ENCODE measurements at regions not wholly inside any gene's neighbourhood (a gene's known extent, or its start where the extent isn't known, plus 50 kb on each side); places are given as distances from the start of the nearest gene placed in this dataset.
"Not testable (repeated sequence)": the region's sequence is repeated elsewhere in the genome, so short reads cannot be mapped to it uniquely, and the experiment has no call there.

GRCh38 chr13:88736026-88736425 lies 1064.9 kb downstream of the SLITRK5 start:
- DNase-seq = no peak

GRCh38 chr13:88739195-88739594 lies 1068.0 kb downstream of the SLITRK5 start:
- DNase-seq = no peak

GRCh38 chr13:88744289-88744688 lies 1073.1 kb downstream of the SLITRK5 start:
- no peak for DNase-seq

DNA sequence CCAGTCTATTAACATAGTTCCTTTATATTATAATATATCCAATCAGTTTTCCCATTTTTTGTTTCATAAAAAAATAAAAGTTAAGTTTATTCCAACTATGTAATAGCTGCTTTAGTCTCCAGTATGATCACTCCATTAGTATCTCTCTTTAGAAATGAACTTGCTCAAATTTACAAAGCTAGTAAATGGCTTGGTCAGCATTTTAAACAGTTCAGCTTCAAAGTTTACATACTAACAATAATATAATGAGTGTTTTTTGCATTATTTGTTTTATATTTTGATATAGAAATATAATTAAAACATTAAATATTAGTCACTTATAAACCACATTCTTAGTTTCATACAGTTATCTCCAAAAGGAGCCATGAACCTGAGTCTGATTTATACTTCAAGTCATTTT lies 1073.8 kb downstream of the SLITRK5 start:
- no peak for DNase-seq

DNA sequence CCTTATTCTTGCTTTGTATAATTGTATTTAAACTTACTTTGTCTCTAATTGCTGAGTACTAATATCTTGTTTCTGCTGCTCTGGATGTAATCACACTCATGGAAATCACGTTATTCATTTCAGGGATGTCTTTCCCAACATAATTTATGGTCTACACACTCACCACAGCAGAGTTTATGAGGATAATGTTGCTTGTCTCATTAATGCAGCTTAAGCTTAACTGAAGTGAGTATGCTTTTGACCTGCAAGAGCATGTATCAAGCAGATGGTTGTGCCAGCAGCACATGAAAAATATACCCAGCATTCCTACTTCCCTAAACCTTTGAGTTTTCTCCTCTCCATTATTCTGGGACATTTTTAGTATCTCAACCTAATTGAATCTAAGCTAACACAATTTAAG lies 1080.9 kb downstream of the SLITRK5 start:
- no peak for DNase-seq

DNA sequence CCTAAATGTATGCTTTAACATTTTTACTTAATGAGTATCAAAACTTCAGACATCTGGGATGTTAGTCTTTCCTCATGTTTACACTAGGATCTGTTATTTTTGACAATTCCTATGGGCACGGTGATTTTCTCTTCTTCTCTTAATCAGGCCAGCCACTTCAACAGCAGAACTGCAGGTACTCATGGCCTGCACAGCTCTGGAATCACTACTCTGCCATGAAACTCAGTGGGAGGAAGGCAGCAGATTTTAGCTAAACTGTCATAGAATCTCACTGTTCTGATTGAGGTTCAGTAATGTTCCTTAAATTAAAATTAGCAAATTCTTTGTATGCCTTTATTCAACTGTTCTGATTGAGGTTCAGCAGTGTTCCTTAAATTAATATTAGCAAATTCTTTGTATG lies 1083.0 kb downstream of the SLITRK5 start:
- no peak for DNase-seq

DNA sequence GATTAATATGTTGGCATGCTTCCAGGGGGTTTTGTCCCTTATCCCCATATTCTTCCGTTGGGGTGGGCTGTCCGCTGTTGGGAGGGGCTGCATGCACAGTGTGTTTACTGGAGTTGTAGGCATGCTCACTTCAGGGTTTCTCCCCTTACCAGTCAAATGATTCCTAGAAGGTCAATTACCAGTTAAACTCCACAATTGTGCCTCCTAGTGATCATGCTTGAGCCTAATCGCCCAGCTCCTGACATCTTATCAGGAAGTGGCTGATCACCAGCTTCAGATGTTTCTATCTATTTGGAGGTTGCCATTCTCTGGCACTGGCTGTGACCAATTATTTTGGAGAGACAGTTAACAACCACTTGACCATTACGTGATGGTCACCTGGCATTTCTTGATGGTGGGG lies 1090.0 kb downstream of the SLITRK5 start:
- DNase-seq = no peak

DNA sequence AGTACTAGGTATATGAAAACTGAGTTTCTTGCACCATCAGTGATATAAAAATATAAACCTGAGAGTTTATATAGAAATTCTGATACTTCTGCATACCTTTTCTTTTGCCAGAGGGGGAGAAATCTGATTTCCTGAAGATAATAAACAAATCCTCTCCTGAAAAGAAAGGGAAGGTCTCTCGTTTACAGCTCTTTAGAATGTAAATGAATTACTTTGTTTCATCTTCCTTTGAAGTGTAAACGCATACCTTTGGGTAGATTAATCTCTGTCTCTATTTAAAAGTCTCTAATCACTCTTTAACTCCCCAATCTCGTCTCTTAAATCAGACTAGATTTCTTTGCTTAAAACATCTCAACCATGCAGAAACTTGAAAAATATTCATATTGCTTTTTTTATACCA lies 1092.9 kb downstream of the SLITRK5 start:
- no peak for DNase-seq

DNA sequence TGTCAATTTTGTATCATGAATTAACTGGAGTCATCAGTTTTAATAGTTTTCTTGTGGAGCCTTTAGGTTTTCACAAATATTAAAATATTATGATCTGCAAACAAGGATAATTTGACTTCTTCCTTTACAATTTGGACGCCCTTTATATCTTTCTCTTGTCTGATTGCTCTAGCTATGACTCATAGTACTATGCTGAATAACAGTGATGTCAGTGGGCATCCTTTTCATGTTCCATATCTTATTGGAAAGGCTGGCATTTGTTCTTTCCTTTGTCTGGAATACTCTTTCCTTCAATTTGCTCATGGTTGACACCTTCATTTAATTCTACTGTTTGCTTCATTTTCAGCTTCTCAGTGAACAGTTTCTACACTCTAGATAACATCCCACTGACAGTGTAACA lies 1129.3 kb downstream of the SLITRK5 start:
- DNase-seq = no peak

DNA sequence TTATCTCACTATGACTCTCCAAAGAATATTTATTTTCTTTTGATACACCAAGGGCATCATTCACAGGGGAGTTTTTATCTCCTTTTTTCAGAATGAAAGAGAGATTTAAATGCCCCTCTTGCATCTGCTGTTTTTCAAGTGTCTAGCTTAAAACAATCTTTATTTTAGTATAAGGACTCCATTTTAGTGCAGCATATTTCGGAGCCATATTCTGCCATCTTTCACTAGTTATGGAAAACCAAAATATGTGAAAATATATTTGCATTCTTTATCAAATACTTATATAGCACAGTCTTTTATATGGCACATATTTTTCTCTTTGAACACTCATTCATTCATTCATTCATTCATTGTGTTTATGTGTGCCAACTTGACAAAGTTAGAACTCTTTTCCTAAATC lies 1130.2 kb downstream of the SLITRK5 start:
- no peak for DNase-seq

- no peak for DNase-seq
These were observed 1131.7 kb downstream of the SLITRK5 start for GRCh38 chr13:88802886-88803285.

DNA sequence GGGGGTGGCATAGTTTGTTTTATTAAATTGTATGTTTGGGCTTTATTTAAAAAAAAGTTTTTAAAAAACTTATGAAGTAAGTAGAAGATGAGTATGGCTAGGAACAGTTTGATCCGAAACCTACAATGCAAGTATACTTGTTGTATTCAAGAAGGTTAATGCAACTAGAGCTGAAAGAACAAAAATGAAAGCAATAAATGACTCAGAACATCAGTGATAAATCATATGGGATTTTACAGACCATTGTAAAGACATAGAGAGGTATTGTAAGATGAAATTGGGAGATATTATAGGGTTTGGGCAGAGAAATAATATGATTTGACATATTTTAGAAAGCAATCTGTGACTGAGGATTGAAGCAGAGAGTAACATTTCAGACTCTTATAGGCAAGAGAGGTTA lies 1135.3 kb downstream of the SLITRK5 start:
- no peak for DNase-seq

GRCh38 chr13:88817560-88817959 lies 1146.4 kb downstream of the SLITRK5 start:
- no peak for DNase-seq

GRCh38 chr13:88823114-88823513 lies 1151.9 kb downstream of the SLITRK5 start:
- DNase-seq = no peak

GRCh38 chr13:88824218-88824617 lies 1153.0 kb downstream of the SLITRK5 start:
- DNase-seq = no peak

DNA sequence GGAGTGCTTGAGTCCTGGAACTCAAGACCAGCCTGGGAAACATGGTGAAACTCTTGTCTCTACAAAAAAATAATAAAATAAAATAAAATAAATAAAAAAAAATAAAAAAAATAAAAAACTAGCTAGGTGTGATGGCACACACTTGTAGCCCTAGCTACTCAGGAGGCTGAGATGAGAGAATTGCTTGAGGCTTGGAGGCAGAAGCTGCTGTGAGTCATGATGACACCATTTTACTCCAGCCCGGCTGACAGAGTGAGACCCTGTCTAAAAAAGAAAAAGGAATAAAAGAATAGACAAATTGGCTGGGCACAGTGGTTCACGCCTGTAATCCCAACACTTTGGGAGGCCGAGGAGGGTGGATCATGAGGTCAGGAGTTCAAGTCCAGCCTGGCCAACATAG lies 1168.9 kb downstream of the SLITRK5 start:
- no peak for DNase-seq

GRCh38 chr13:88852293-88852692 lies 1181.1 kb downstream of the SLITRK5 start:
- not testable (repeated sequence) for DNase-seq

- DNase-seq = no peak
These were observed 1186.1 kb downstream of the SLITRK5 start for GRCh38 chr13:88857256-88857655.

- DNase-seq = no peak
These were observed 1191.0 kb downstream of the SLITRK5 start for GRCh38 chr13:88862095-88862620.

DNA sequence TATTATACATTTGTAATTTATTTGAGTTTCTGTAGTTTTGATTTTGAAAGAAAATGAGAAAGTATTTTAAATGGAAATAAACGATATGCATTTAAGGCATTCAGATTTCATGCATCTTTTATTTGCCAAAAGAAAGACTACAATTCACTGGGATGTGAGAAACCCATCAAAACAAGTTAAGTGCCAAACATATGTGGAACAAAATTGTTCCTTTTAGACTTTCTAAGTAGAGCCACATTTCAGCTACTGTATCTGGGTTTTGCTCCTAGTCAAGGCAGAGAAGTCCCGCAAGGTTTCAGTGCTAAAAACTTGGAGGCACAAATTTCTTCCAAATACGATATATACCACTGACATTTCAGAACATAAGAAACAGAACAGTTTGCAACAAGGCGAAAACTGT lies 1191.9 kb downstream of the SLITRK5 start:
- no peak for DNase-seq

GRCh38 chr13:88866195-88866594 lies 1195.0 kb downstream of the SLITRK5 start:
- no peak for DNase-seq

- no peak for DNase-seq
These were observed 1212.6 kb downstream of the SLITRK5 start for GRCh38 chr13:88883741-88884140.

GRCh38 chr13:88887045-88887662 lies 1216.0 kb downstream of the SLITRK5 start:
- no peak for DNase-seq

DNA sequence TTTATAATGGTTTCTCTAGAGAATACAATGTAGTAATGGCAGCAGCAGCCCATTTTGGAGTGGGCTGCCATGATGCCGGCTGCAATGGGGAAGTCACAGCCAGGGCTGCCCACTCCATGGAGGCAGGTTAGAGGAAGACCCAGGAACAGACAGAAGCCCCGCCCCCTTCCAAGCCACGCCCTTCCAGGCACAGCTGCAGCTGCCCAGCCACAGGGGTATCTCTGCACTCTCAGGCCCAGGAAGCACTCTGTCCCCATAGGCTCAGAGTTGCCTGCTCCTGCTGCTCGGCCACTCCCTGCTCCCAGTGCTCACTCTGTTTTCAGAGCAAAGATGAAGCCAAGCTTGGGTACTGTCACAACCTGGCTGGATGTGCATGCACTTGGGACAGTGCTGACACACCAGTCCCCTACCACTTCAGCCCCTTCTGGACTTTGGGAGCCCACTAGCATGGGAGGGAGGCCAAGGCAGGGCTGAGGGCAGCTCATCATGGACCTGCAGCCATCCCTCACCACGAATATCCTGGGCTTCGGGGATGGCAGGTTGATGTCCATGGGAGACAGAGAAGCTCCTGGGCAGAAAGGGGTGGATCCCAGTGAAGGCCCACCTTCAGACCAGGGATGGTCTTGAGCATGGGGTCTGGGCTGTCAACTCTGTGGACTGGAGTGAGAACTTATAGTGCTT lies 1224.2 kb downstream of the SLITRK5 start:
- DNase-seq = no peak

DNA sequence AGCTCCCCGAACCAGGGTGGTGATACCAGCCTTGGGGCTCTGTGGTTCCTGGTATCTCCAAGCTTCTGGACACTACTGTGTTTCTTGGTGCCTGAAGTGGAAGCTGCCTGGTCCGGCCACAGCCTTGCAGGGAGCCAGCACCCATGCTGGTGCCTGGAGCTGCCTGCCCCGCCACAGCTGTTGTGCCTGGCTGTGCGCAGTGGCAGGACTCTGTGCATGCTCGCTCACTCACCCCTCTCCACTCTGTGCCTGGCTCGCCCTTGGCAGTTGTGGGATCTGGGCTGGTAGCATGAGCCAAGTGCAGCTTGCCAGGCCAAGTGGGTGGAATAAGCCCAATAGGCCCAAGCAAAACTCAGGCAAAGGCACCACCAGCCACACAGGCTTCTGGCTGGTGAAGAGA lies 1225.3 kb downstream of the SLITRK5 start:
- no peak for DNase-seq
